Nephron (organoid): ENCODE measurements at regions not wholly inside any gene's neighbourhood (a gene's known extent, or its start where the extent isn't known, plus 50 kb on each side); places are given as distances from the start of the nearest gene placed in this dataset.

ENCODE experiments used
- H3K27ac Mint-ChIP-seq, 3 experiments: 2 replicates each; pipeline ENCODE4 v1.8.0; 2020; ENCODE audit warnings: mixed read lengths in 3 of 3, mild to moderate bottlenecking in 2 of 3, moderate library complexity in 1 of 3
- H3K27me3 Mint-ChIP-seq: 2 replicates; pipeline ENCODE4 v1.8.0; 2021; ENCODE audit warnings: low read depth, mild to moderate bottlenecking, moderate library complexity, mixed read lengths
- H3K36me3 Mint-ChIP-seq: 2 replicates; pipeline ENCODE4 v1.8.0; 2020; ENCODE audit warnings: low read depth, mixed read lengths
- H3K4me1 Mint-ChIP-seq: 2 replicates; pipeline ENCODE4 v1.8.0; 2020; ENCODE audit warnings: mixed read lengths
- H3K4me3 Mint-ChIP-seq, 3 experiments: 2 replicates each; pipeline ENCODE4 v1.8.0; 2020; ENCODE audit warnings: mild to moderate bottlenecking in 3 of 3, mixed read lengths in 3 of 3, moderate library complexity in 2 of 3
- H3K9me3 Mint-ChIP-seq: 2 replicates; pipeline ENCODE4 v1.8.0; 2020; ENCODE audit warnings: mixed read lengths
- TF ChIP-seq, protein P1 (sequence below), 3 experiments: fragments of 200-600 bp; sonication (generic); IDR thresholded peaks; one replicate each; pipeline ENCODE4 v1.5.0; 2021; ENCODE audit warnings: antibody characterized with exemption in 3 of 3; ENCODE audit not compliant: unreplicated experiment in 3 of 3

DNA sequence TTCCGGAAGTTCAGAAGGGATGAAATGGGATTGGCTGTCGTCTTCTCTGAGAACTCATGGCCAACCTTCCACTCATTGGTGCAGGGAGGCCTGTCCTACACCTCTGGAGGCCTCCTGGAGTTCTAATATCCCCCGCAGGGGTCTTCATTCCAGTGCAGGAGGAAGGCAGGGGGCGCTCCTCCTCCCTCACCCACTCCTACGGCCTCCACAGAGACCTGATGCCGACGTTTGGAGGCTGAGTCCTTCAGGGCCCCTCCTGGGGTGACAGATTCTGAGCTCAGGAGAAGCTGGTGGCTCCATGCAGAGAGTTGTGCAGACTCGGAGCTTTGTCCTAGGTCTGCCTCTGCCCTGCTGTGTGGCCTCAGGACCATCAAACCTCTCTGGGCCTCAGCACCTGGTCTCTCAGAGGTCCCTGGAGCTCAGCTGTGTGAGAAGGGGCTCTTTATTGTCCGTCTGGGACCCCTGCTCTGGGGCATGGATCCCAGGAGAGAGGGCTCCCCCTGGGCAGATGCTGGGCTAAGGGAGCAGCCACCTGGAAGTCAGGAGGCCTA, 102.3 kb upstream of the WNT4 start:
- TF ChIP-seq, protein P1, sequence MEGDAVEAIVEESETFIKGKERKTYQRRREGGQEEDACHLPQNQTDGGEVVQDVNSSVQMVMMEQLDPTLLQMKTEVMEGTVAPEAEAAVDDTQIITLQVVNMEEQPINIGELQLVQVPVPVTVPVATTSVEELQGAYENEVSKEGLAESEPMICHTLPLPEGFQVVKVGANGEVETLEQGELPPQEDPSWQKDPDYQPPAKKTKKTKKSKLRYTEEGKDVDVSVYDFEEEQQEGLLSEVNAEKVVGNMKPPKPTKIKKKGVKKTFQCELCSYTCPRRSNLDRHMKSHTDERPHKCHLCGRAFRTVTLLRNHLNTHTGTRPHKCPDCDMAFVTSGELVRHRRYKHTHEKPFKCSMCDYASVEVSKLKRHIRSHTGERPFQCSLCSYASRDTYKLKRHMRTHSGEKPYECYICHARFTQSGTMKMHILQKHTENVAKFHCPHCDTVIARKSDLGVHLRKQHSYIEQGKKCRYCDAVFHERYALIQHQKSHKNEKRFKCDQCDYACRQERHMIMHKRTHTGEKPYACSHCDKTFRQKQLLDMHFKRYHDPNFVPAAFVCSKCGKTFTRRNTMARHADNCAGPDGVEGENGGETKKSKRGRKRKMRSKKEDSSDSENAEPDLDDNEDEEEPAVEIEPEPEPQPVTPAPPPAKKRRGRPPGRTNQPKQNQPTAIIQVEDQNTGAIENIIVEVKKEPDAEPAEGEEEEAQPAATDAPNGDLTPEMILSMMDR (IDR thresholded peaks at IDR 0.05; ENCODE audit: unreplicated experiment in 3 of 3) = no peak
- H3K9me3 Mint-ChIP-seq = no peaks in the 10 kb centered on the region
- peaks cover 41% of the 10 kb centered on the region for H3K4me1 Mint-ChIP-seq
- H3K36me3 Mint-ChIP-seq = no peaks in the 10 kb centered on the region
- H3K4me3 Mint-ChIP-seq = no peak overlapping the region
- no peak overlapping the region for H3K27ac Mint-ChIP-seq
- H3K27me3 Mint-ChIP-seq = peaks cover 30% of the 10 kb centered on the region

DNA sequence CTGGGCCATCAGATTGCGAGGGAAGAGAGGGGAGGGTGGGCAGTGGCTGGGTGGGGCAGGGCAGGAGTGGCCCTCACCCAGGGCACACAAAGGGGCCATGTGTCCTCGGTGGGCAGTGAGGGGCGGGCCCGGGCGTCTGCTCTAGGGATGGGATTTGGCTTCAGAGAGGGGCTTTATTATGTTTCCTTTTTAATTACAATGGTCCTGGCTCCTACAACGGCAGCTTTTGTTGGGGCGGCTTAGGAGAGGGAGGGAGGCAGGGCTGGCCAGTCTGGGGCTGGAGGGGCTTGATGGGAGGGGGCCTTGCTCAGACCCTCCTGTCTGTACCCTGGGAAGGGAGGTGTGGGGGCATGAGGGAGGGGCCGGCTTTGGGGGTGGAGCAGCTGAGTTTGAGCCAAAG, 102.8 kb upstream of the WNT4 start:
- Mint-ChIP-seq H3K4me1 (peaks cover 45% of the 10 kb centered on the region), H3K27me3 (peaks cover 30% of the 10 kb centered on the region), H3K4me3 (no peak overlapping the region), H3K9me3 (no peaks in the 10 kb centered on the region), H3K36me3 (no peaks in the 10 kb centered on the region), H3K27ac (peak overlapping the region in 1 of 3 experiments; percentile 27)
- TF ChIP-seq, protein P1 (IDR thresholded peaks at IDR 0.05; ENCODE audit: unreplicated experiment in 3 of 3) = no peak

DNA sequence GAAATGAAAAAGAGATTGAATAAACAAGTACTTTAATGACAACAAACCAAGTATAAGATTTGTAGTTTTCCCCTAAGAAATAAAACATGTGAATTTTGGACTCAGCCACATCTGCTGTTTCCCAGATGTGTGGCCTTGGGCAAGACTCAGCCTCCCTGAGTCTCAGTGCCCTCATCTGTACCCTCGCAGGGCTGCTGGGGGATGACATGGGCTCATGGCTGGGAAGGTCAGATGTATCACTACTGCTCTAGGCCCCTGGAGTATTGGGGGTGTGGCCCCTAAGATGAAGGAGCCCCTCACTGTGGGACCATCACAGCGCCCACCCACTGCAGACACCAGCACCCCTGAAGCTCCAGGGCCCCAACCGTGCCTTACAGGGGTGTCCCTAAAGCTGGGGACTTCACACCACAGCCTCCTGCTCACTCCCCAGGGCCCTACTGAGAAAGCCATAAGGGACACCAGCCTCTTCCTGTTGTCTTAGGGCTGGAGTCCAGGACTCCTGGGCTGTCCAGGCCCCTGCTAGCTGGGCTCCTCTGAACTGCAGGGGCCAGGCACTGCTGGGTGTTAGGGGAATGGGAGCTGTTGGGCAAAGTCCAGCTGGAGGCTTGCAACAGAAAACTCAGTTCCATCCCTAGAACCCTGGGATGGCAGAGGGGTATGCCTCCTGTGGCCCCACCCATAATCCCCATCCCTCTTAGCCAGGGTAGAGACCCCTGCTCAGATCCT, 104.0 kb upstream of the WNT4 start:
- Mint-ChIP-seq H3K36me3 (no peaks in the 10 kb centered on the region), H3K4me3 (no peak overlapping the region), H3K4me1 (peaks cover 46% of the 10 kb centered on the region), H3K27ac (peak overlapping the region in 2 of 3 experiments; percentile 27 to 60), H3K9me3 (no peaks in the 10 kb centered on the region), H3K27me3 (peaks cover 37% of the 10 kb centered on the region)
- TF ChIP-seq, protein P1 (IDR thresholded peaks at IDR 0.05; ENCODE audit: unreplicated experiment in 3 of 3) = no peak

DNA sequence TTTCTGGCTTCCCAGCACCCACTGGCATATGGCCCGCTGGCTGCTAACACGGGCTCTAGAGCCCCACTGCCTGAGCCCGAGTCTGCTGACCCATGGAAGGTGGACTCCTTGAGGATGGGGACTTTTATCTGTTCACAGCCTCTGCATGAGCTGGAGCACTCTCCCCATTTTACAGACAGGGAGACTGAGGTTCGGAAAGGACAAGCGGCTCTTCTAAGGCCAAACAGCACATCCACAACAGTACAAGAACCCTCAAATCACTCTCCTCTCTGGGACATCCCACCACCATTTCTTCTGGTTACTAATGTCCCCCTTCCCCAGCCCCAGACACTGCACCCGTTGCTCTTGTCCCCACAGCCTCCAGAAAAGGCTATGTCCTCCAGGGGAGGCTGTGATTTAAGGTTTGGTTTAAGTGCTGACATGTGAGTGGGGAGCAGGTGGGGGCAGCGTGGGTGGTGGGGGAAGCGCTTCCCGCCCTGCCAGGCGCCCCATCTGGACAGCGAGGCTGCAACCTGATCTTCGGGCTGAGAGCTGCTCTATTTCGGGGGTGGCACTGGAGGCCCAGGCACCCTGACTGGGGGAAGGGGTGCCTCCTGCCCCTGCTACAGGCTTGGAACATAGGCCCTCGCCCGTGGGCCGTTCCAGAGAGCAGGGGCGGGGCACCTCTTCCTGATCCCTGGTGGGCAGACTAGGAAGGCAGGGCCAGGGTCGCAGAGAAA, 104.8 kb upstream of the WNT4 start:
- Mint-ChIP-seq H3K9me3 (no peaks in the 10 kb centered on the region), H3K4me1 (peaks cover 52% of the 10 kb centered on the region), H3K27ac (peak overlapping the region in 2 of 3 experiments; percentile 24 to 69)

DNA sequence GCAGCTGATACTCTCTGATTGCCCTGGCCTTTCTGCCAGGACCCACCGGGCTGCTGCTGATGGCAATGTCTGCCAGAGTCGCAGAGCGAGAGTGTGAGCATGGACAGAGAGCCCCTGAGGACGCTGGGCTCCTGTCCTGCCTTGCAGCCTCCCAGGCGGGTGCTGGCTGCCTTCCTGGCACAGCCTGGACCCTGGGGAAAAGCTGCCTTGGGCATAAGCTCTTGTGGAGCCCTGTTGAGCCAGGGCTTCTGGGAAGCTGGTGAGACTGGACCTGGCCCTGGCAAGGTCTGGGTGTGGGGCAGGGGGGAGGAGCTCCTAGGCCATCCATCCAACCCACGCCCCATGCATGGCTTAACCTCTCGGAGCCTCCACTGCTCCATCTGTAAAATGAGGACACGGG, 105.8 kb upstream of the WNT4 start:
- TF ChIP-seq, protein P1 (IDR thresholded peaks at IDR 0.05; ENCODE audit: unreplicated experiment in 3 of 3) = no peak
- Mint-ChIP-seq H3K9me3 (no peaks in the 10 kb centered on the region), H3K36me3 (no peaks in the 10 kb centered on the region), H3K27ac (peak overlapping the region in 2 of 3 experiments; percentile 56 to 69), H3K4me1 (peaks cover 57% of the 10 kb centered on the region), H3K27me3 (peaks cover 44% of the 10 kb centered on the region), H3K4me3 (no peak overlapping the region)

More for the DNA sequence above, 104.8 kb upstream of the WNT4 start:
- Mint-ChIP-seq H3K36me3 (no peaks in the 10 kb centered on the region), H3K4me3 (no peak overlapping the region), H3K27me3 (peaks cover 42% of the 10 kb centered on the region)
- TF ChIP-seq, protein P1 (IDR thresholded peaks at IDR 0.05; ENCODE audit: unreplicated experiment in 3 of 3) = no peak
